ENCODE measurements at regions not wholly inside any gene's neighbourhood (a gene's known extent, or its start where the extent isn't known, plus 50 kb on each side); places are given as distances from the start of the nearest gene placed in this dataset.

DNA sequence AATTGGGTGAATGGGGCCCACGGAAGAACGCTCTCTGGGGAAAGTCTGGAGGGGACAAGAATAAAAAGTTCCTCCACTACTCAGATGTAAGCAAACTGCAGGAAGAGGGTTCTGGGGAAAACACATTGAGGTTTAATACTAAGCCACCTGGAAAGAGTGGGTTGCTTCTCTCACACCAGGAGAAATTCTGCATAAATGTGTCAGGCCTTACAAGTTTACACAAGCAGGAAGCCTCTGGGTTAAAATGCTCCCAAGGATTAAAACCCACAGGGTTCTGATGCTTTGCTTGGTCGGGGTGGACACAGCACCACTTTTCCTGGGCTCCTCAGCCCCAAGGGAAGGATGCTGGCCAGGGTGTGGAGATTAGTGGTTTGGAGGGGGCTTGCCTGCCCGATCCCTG lies 122.1 kb upstream of the SLC22A23 start:
- TF ChIP-seq, protein P1, sequence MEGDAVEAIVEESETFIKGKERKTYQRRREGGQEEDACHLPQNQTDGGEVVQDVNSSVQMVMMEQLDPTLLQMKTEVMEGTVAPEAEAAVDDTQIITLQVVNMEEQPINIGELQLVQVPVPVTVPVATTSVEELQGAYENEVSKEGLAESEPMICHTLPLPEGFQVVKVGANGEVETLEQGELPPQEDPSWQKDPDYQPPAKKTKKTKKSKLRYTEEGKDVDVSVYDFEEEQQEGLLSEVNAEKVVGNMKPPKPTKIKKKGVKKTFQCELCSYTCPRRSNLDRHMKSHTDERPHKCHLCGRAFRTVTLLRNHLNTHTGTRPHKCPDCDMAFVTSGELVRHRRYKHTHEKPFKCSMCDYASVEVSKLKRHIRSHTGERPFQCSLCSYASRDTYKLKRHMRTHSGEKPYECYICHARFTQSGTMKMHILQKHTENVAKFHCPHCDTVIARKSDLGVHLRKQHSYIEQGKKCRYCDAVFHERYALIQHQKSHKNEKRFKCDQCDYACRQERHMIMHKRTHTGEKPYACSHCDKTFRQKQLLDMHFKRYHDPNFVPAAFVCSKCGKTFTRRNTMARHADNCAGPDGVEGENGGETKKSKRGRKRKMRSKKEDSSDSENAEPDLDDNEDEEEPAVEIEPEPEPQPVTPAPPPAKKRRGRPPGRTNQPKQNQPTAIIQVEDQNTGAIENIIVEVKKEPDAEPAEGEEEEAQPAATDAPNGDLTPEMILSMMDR (conservative IDR thresholded peaks at IDR 0.05; ENCODE audit: low read length) = no peak
- no peak for TF ChIP-seq EZH2phosphoT487 (IDR thresholded peaks at IDR 0.05; ENCODE audit: borderline replicate concordance, low read depth, low read length)

All from OCI-LY7 (cell line).